ENCODE measurements at regions not wholly inside any gene's neighbourhood (a gene's known extent, or its start where the extent isn't known, plus 50 kb on each side); places are given as distances from the start of the nearest gene placed in this dataset.

DNA sequence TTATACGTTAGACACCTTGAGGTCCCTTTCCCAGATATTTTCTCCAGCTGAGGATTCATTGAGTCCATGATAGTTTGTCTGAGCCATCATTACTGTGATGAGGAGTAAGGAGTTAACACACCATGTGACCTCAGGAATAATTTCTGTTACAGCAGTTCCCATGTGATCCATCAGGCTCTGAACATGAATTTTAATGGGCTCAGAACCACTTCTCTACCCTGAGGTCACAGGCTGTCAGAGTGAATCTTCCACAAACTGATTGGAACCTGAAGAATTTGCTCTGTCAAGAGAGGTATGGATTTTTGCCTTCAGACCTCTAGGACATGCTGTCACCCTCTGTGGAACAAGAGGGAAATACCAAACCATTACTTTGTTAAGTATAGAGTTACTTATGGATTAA is 81.0 kb downstream of the NTMT2 start:
- Mint-ChIP-seq H3K9me3 (ENCODE audit: unreplicated experiment) (no peaks in the 10 kb centered on the region), H3K27ac (ENCODE audit: unreplicated experiment) (peak overlapping the region; percentile 40), H3K36me3 (ENCODE audit: unreplicated experiment) (no peaks in the 10 kb centered on the region), H3K27me3 (ENCODE audit: unreplicated experiment) (no peaks in the 10 kb centered on the region), H3K4me3 (ENCODE audit: unreplicated experiment) (no peak overlapping the region), H3K4me1 (ENCODE audit: unreplicated experiment) (peaks cover 24% of the 10 kb centered on the region)
- TF ChIP-seq, protein P1, sequence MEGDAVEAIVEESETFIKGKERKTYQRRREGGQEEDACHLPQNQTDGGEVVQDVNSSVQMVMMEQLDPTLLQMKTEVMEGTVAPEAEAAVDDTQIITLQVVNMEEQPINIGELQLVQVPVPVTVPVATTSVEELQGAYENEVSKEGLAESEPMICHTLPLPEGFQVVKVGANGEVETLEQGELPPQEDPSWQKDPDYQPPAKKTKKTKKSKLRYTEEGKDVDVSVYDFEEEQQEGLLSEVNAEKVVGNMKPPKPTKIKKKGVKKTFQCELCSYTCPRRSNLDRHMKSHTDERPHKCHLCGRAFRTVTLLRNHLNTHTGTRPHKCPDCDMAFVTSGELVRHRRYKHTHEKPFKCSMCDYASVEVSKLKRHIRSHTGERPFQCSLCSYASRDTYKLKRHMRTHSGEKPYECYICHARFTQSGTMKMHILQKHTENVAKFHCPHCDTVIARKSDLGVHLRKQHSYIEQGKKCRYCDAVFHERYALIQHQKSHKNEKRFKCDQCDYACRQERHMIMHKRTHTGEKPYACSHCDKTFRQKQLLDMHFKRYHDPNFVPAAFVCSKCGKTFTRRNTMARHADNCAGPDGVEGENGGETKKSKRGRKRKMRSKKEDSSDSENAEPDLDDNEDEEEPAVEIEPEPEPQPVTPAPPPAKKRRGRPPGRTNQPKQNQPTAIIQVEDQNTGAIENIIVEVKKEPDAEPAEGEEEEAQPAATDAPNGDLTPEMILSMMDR (IDR thresholded peaks at IDR 0.05): no peak
- no peak for DNase-seq (ENCODE audit: extremely low spot score, unreplicated experiment)

DNA sequence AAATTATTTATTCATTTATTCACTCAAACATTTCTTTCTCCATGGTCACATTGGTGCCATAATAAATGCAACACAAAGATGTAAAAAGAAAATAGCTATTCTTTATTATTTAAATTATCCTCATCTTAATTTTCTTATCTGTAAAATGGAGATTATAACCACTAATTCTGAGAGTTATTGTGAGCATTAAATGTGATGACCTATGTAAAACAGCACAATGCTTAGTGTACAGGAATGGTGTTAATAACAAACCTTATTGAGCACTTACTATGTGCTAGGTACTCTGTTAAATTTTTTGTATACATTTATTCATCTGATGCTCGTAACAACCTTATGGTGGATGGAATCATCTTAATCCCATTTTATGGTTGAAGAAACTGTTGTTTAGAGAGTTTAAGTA is 84.6 kb downstream of the NTMT2 start:
- no peak overlapping the region for H3K27ac Mint-ChIP-seq (ENCODE audit: unreplicated experiment)
- peaks cover 18% of the 10 kb centered on the region for H3K4me1 Mint-ChIP-seq (ENCODE audit: unreplicated experiment)
- H3K4me3 Mint-ChIP-seq (ENCODE audit: unreplicated experiment): no peak overlapping the region
- no peaks in the 10 kb centered on the region for H3K36me3 Mint-ChIP-seq (ENCODE audit: unreplicated experiment)
- TF ChIP-seq, protein P1 (IDR thresholded peaks at IDR 0.05): no peak
- H3K9me3 Mint-ChIP-seq (ENCODE audit: unreplicated experiment): no peaks in the 10 kb centered on the region
- H3K27me3 Mint-ChIP-seq (ENCODE audit: unreplicated experiment): no peaks in the 10 kb centered on the region
- no peak for DNase-seq (ENCODE audit: extremely low spot score, unreplicated experiment)

DNA sequence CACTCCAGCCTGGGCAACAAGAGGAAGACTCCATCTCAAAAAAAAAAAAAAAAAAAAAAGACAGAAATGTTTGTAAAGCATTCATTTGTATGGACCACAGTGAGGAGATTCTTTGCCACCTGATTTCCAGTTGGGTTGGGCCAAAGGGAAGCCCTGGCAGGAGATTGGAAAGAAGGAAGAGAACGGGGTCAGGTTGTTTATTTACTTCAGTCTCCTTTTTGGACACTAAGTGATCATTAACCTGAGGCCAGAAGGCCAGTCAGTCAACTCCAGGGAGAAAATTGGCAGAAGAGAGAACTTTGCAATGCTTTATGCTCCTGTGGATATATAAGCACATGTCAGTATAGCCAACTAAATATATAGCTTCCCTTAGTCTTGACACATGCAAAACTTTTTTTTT is 85.9 kb downstream of the NTMT2 start:
- no peaks in the 10 kb centered on the region for H3K36me3 Mint-ChIP-seq (ENCODE audit: unreplicated experiment)
- TF ChIP-seq, protein P1 (IDR thresholded peaks at IDR 0.05): no peak
- H3K27me3 Mint-ChIP-seq (ENCODE audit: unreplicated experiment): no peaks in the 10 kb centered on the region

DNA sequence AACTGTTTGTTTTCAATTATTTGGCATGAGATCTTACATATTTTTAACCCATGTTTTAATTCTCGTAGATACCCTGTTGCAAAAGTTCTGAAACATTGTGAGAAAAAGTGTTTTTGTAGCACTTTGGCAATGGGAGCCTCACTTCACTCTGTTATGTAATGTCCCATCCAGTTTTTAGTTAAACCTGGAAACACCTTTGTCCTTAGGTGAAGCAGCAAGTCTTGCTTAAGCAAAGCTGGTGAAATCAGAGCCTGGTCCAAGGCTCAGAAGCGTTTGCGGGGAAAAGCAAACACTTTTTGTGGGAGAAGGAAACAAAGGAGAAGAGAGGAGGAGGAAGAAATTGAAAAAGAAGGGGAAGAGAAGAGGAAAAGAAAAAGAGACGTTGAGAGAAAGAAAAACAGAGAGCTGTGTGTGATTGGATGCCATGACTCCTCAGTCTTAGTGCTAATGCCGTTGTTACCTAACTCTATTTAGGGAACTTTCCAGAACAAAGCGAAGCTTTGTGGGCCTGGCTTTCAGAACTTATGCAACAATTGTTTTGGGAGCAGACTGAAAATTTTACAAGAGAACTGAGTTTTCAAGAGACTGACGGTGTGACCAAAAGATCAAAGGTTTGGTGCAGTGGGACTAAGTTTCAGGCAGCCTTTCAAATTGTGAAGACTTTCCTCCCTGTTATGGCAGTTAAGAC is 93.1 kb downstream of the NTMT2 start:
- no peaks in the 10 kb centered on the region for H3K36me3 Mint-ChIP-seq (ENCODE audit: unreplicated experiment)
- H3K4me3 Mint-ChIP-seq (ENCODE audit: unreplicated experiment): no peak overlapping the region
- TF ChIP-seq, protein P1 (IDR thresholded peaks at IDR 0.05): no peak
- H3K27ac Mint-ChIP-seq (ENCODE audit: unreplicated experiment): no peak overlapping the region
- H3K9me3 Mint-ChIP-seq (ENCODE audit: unreplicated experiment): no peaks in the 10 kb centered on the region
- H3K27me3 Mint-ChIP-seq (ENCODE audit: unreplicated experiment): no peaks in the 10 kb centered on the region
- DNase-seq (ENCODE audit: extremely low spot score, unreplicated experiment): no peak
- peaks cover 2% of the 10 kb centered on the region for H3K4me1 Mint-ChIP-seq (ENCODE audit: unreplicated experiment)

More for the DNA sequence above, 85.9 kb downstream of the NTMT2 start:
- no peak overlapping the region for H3K27ac Mint-ChIP-seq (ENCODE audit: unreplicated experiment)
- H3K9me3 Mint-ChIP-seq (ENCODE audit: unreplicated experiment): no peaks in the 10 kb centered on the region
- DNase-seq (ENCODE audit: extremely low spot score, unreplicated experiment): no peak
- no peak overlapping the region for H3K4me3 Mint-ChIP-seq (ENCODE audit: unreplicated experiment)
- H3K4me1 Mint-ChIP-seq (ENCODE audit: unreplicated experiment): peaks cover 7% of the 10 kb centered on the region

DNA sequence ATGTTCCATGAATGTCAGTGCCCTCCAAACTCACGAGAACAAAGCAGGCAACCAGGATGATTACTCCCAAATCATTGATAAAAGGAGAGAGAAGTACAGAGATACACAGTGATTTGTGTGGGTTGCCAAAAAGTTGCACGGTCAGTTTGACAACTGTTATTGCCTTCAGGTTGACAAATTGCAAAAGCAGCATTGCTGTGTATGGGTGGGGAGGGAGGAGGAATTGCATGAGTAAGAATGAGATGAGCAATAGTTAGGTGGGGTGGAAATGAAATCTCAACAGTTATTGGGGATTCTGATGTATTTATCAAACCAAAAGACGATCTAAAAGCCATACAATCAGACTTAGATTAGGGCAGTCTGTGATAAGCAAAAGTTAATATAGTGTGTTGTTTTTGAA is 93.7 kb downstream of the NTMT2 start:
- no peaks in the 10 kb centered on the region for H3K9me3 Mint-ChIP-seq (ENCODE audit: unreplicated experiment)
- H3K27ac Mint-ChIP-seq (ENCODE audit: unreplicated experiment): no peak overlapping the region
- no peaks in the 10 kb centered on the region for H3K36me3 Mint-ChIP-seq (ENCODE audit: unreplicated experiment)
- peaks cover 2% of the 10 kb centered on the region for H3K4me1 Mint-ChIP-seq (ENCODE audit: unreplicated experiment)
- no peak overlapping the region for H3K4me3 Mint-ChIP-seq (ENCODE audit: unreplicated experiment)
- no peaks in the 10 kb centered on the region for H3K27me3 Mint-ChIP-seq (ENCODE audit: unreplicated experiment)
- no peak for DNase-seq (ENCODE audit: extremely low spot score, unreplicated experiment)
- TF ChIP-seq, protein P1 (IDR thresholded peaks at IDR 0.05): no peak

Data from osteocyte (in vitro differentiated cells).